CD4-positive, alpha-beta T cell treated with Interleukin-15 for 4 hours (primary cell): ENCODE measurements at regions not wholly inside any gene's neighbourhood (a gene's known extent, or its start where the extent isn't known, plus 50 kb on each side); places are given as distances from the start of the nearest gene placed in this dataset.

ENCODE experiments used
- DNase-seq: peaks from one replicate; pipeline ENCODE4 v3.0.0-alpha.2; 2020; ENCODE audit warnings: low spot score

GRCh38 chrX:110408949-110409588, 50.4 kb downstream of the RTL9 start:
- no peak for DNase-seq

GRCh38 chrX:110409925-110410324, 51.3 kb downstream of the RTL9 start:
- no peak for DNase-seq

- DNase-seq = no peak
These were observed 52.0 kb downstream of the RTL9 start for GRCh38 chrX:110410603-110411002.

- peak; percentile 52 for DNase-seq
These were observed 54.5 kb downstream of the RTL9 start for GRCh38 chrX:110412971-110413726.

- no peak for DNase-seq
These were observed 55.1 kb downstream of the RTL9 start for GRCh38 chrX:110413727-110414124.

GRCh38 chrX:110414273-110414672, 55.6 kb downstream of the RTL9 start:
- DNase-seq = no peak

- no peak for DNase-seq
These were observed 56.2 kb downstream of the RTL9 start for GRCh38 chrX:110414679-110415439.

GRCh38 chrX:110415440-110416170, 57.0 kb downstream of the RTL9 start:
- DNase-seq = no peak

GRCh38 chrX:110417128-110417527, 58.5 kb downstream of the RTL9 start:
- DNase-seq = no peak

- DNase-seq = no peak
These were observed 59.9 kb downstream of the RTL9 start for GRCh38 chrX:110418316-110419235.

- DNase-seq = no peak
These were observed 60.9 kb downstream of the RTL9 start for GRCh38 chrX:110419512-110419911.

GRCh38 chrX:110420771-110421499, 62.3 kb downstream of the RTL9 start:
- DNase-seq = no peak

GRCh38 chrX:110421500-110422455, 63.1 kb downstream of the RTL9 start:
- no peak for DNase-seq

- no peak for DNase-seq
These were observed 66.8 kb downstream of the RTL9 start for GRCh38 chrX:110425222-110426154.

GRCh38 chrX:110426155-110426504, 67.5 kb downstream of the RTL9 start:
- no peak for DNase-seq

- DNase-seq = no peak
These were observed 68.4 kb downstream of the RTL9 start for GRCh38 chrX:110427076-110427475.

- DNase-seq = no peak
These were observed 69.5 kb downstream of the RTL9 start for GRCh38 chrX:110428144-110428543.
